HepG2 (cell line): ENCODE measurements at regions not wholly inside any gene's neighbourhood (a gene's known extent, or its start where the extent isn't known, plus 50 kb on each side); places are given as distances from the start of the nearest gene placed in this dataset.

Experiments
- ATAC-seq: fragments of 200-7000 bp; cut with Tn5 transposase; 3 replicates; pipeline ENCODE4 v1.9.1; 2020; ENCODE audit warnings: mild to moderate bottlenecking, moderate library complexity
- BruUV-seq: library from RNA; stranded (reverse); fragments of 400-500 nt; replicated peaks from 2 replicates; lab custom pipeline; 2021; lab: Mats Ljungman, UMichigan
- CTCF ChIA-PET: fragments of 300-600 bp; formaldehyde crosslinking; extraction: SDS; loops from one replicate; lab custom pipeline; 2021; ENCODE audit warnings: low total read pairs, inconsistent platforms, low intra/inter-chr PET ratio; lab: Yijun Ruan, JAX
- POLR2A ChIA-PET: fragments of 350-600 bp; sonication (Branson Sonifier 250); formaldehyde crosslinking; loops from one replicate; lab custom pipeline; 2020; ENCODE audit warnings: antibody characterized with exemption, inconsistent platforms; lab: Yijun Ruan, JAX
- DNase-seq: peaks from one replicate; pipeline ENCODE4 v3.0.0-alpha.2; 2015; ENCODE audit warnings: low spot score
- FAIRE-seq: peaks from 3 replicates; lab custom pipeline; 2011; peaks lifted over from hg19 to GRCh38; lab: Jason Lieb, UNC
- H2AFZ ChIP-seq: one replicate; pipeline ENCODE4 v1.6.1; 2011; ENCODE audit warnings: low read length, inconsistent platforms
- H3K27ac ChIP-seq: fragments of 300-600 bp; 3 replicates; pipeline ENCODE4 v1.8.0; 2011; ENCODE audit warnings: mixed run types, mild to moderate bottlenecking, mixed read lengths, low read length, inconsistent platforms; ENCODE audit not compliant: insufficient read depth; ENCODE audit errors: extremely low read length
- H3K27me3 ChIP-seq, 2 experiments: fragments of 200-600 bp in 1 of 2; 2 replicates in 1 of 2; 3 replicates in 1 of 2; pipeline versions ENCODE4 v1.6.0 to v1.8.0; 2011; ENCODE audit warnings: low read length in 2 of 2, mild to moderate bottlenecking in 2 of 2, moderate library complexity in 2 of 2, inconsistent platforms in 1 of 2; ENCODE audit not compliant: insufficient read depth in 2 of 2, control insufficient read depth in 1 of 2
- H3K36me3 ChIP-seq, 2 experiments: fragments of 200-600 bp in 1 of 2; replicated peaks in 1 of 2; 2 replicates in 1 of 2; 3 replicates in 1 of 2; pipeline versions ENCODE4 v1.5.1 to v1.8.0; 2011; ENCODE audit warnings: low read length in 2 of 2, inconsistent platforms in 1 of 2; ENCODE audit not compliant: insufficient read depth in 2 of 2, control insufficient read depth in 1 of 2
- H3K4me1 ChIP-seq: 2 replicates; pipeline ENCODE4 v1.5.1; 2012; ENCODE audit warnings: low read length, inconsistent platforms; ENCODE audit not compliant: insufficient read depth
- H3K4me2 ChIP-seq: 2 replicates; pipeline ENCODE4 v1.6.0; 2011; ENCODE audit warnings: low read depth, low read length, inconsistent platforms
- H3K4me3 ChIP-seq, 3 experiments: fragments of 200-600 bp in 1 of 3; sonication (generic), shearing (Covaris generic) in 1 of 3; replicated peaks in 1 of 3; 2 replicates each; pipeline ENCODE4 v1.5.1; 2011 to 2016; ENCODE audit warnings: low read length in 3 of 3, inconsistent platforms in 2 of 3, low read depth in 2 of 3, mild to moderate bottlenecking in 2 of 3, control low read depth in 1 of 3, mixed read lengths in 1 of 3; ENCODE audit not compliant: insufficient read depth in 1 of 3
- H3K79me2 ChIP-seq: one replicate; pipeline ENCODE4 v1.6.1; 2011; ENCODE audit warnings: low read length, inconsistent platforms; ENCODE audit not compliant: insufficient read depth
- H3K9ac ChIP-seq: 2 replicates; pipeline ENCODE4 v1.6.0; 2011; ENCODE audit warnings: mild to moderate bottlenecking, low read depth, low read length, inconsistent platforms; ENCODE audit not compliant: insufficient read depth
- H3K9me3 ChIP-seq: 2 replicates; pipeline ENCODE4 v1.5.1; 2012; ENCODE audit warnings: mild to moderate bottlenecking, low read length
- H4K20me1 ChIP-seq: 2 replicates; pipeline ENCODE4 v1.6.0; 2011; ENCODE audit warnings: inconsistent platforms, mild to moderate bottlenecking, low read length, moderate library complexity; ENCODE audit not compliant: insufficient read depth
- CSRNP1 ChIP-seq: sonication (generic); formaldehyde crosslinking; IDR thresholded peaks from 2 replicates; pipeline ENCODE4 v1.8.1; 2023; ENCODE audit warnings: mild to moderate bottlenecking, missing genetic modification reagents
- EHMT2 ChIP-seq: fragments of 200-600 bp; sonication (generic); IDR thresholded peaks from 2 replicates; pipeline ENCODE4 v1.7.0; 2017; ENCODE audit warnings: antibody characterized with exemption, low read depth, low read length, borderline replicate concordance
- IRF9 ChIP-seq: sonication (generic); formaldehyde crosslinking; IDR thresholded peaks from 2 replicates; pipeline ENCODE4 v1.8.0; 2022; ENCODE audit warnings: missing genetic modification reagents, mild to moderate bottlenecking, borderline replicate concordance
- PREB ChIP-seq: sonication (generic); formaldehyde crosslinking; IDR thresholded peaks from 2 replicates; pipeline ENCODE4 v1.4.0; 2020; ENCODE audit warnings: missing genetic modification reagents
- RCOR2 ChIP-seq: IDR thresholded peaks from 2 replicates; pipeline ENCODE4 v1.6.1; 2016; ENCODE audit warnings: missing biosample characterization, missing genetic modification reagents
- ZNF205 ChIP-seq: IDR thresholded peaks from 2 replicates; pipeline ENCODE4 v1.6.1; 2018; ENCODE audit warnings: missing biosample characterization, missing genetic modification reagents
- ZNF713 ChIP-seq: sonication (generic); formaldehyde crosslinking; IDR thresholded peaks from 2 replicates; pipeline ENCODE4 v1.4.0; 2020; ENCODE audit warnings: mild to moderate bottlenecking, missing genetic modification reagents
- WGBS: methylation state at CpG from one replicate; pipeline ENCODE4 v1.1.6; 2017; ENCODE audit warnings: low lambda C conversion rate; 5-methylcytosine and 5-hydroxymethylcytosine counted together
- in situ Hi-C: cut with HindIII; loops from 2 replicates; pipeline ENCODE4 v1.10.0; 2017; ENCODE audit warnings: low pct_unique_long_range_greater_than_20kb; ENCODE audit not compliant: extremely low pct_ligation_motif_present
- intact Hi-C: fragments of 100-400 bp; cut with micrococcal nuclease; formaldehyde crosslinking; loops from one replicate; pipeline ENCODE4 v1.10.0; 2022; ENCODE audit not compliant: unreplicated experiment

GRCh38 chr18:68438536-68438935 is 276.4 kb downstream of the TMX3 start:
- ChIA-PET CTCF (no interaction called here), POLR2A (no interaction called here)
- Histone ChIP-seq H3K4me1 (no peaks in the 10 kb centered on the region), H3K79me2 (no peaks in the 10 kb centered on the region), H3K36me3 (no peaks in the 10 kb centered on the region), H3K9me3 (no peaks in the 10 kb centered on the region), H3K4me2 (no peak overlapping the region), H3K27ac (no peak overlapping the region), H3K4me3 (no peak overlapping the region), H2AFZ (no peak overlapping the region), H3K9ac (no peak overlapping the region), H4K20me1 (no peaks in the 10 kb centered on the region), H3K27me3 (no peaks in the 10 kb centered on the region)
- intact Hi-C loops = no loop called here
- no TSS peak for BruUV-seq
- 0% methylated on average over 3 of the region's 3 CpGs for WGBS
- in situ Hi-C loops = no loop called here
- ATAC-seq (no peak), DNase-seq (no peak), FAIRE-seq (no peak)
- TF ChIP-seq ZNF713 (CRISPR knock-in tag) = no peak
- no peak for TF ChIP-seq EHMT2
- TF ChIP-seq IRF9 (CRISPR knock-in tag) = no peak
- TF ChIP-seq ZNF205 (CRISPR knock-in tag) = no peak
- TF ChIP-seq RCOR2 (CRISPR knock-in tag) = no peak
- no peak for TF ChIP-seq CSRNP1 (CRISPR knock-in tag)
- TF ChIP-seq PREB (CRISPR knock-in tag) = no peak
